ENCODE measurements at regions not wholly inside any gene's neighbourhood (a gene's known extent, or its start where the extent isn't known, plus 50 kb on each side); places are given as distances from the start of the nearest gene placed in this dataset.

DNA sequence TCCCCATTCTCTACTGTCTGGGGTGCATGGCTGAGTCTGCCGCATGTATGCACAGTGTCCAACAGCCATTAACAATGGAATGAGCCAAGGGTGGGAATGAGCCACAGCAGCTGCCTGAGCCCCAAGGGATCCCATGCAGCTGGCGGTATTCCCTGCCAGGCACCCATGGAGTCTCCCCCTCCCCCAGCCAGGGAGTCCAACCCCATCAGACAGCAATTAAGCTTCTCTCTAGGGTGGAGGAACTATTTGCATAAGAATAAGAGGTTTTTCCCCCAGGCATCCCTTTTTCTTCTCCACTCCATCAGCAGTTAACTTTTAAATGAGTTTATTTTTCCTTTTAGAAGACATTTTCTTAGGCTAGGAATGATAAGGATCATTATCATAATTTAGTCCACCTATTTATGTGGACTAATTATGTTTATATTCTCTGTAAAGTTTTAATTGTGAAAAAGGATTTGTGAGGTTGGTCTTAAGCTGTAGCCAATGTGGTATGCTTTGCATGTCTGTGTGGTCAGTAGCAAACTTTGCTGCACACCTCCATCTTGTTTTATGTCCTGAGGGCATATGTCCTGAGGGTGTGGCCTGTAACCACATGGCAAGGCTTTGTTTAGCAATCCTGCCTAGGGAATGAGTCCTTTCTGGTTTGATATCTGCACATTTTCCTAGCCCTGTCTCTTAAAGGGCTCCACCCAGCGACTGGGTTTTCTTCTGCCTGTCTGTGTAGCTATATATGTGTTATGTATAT, 158.9 kb upstream of the OLIG3 start:
- WGBS, 2 experiments (ENCODE audit: extremely low coverage in 1 of 2, insufficient coverage in 1 of 2, insufficient read length in 1 of 2, insufficient replicate concordance in 2 of 2, low coverage in 1 of 2, low lambda C conversion rate in 2 of 2, missing lambda C conversion rate in 1 of 2): 90% methylated on average over 3 of the region's 3 CpGs; no CpG with 5 or more reads in 1 of the 2 experiments

More for the DNA sequence above, 158.9 kb upstream of the OLIG3 start:
- Histone ChIP-seq H3K36me3 (ENCODE audit: control insufficient read depth in 2 of 4, insufficient read depth in 4 of 4, low read length in 3 of 4) (peaks cover 0 to 2% (median 0%) of the 10 kb centered on the region in 4 experiments; a peak in 1 of 8 replicates), H2BK5ac (ENCODE audit: low read depth, low read length) (no peak overlapping the region), H2BK20ac (ENCODE audit: low read length) (no peak overlapping the region), H4K8ac (ENCODE audit: extremely low read depth, insufficient read depth, low read length) (no peak overlapping the region), H2AK5ac (ENCODE audit: low read depth, low read length) (no peak overlapping the region), H3K27me3 (replicated peaks in 1 of 4; ENCODE audit: control insufficient read depth in 3 of 4, extremely low read depth in 1 of 4, insufficient read depth in 3 of 4, low read length in 3 of 4) (no peaks in the 10 kb centered on the region), H3K4me3 (ENCODE audit: extremely low read depth in 1 of 4, insufficient read depth in 2 of 4, low read depth in 3 of 4, low read length in 4 of 4) (no peak overlapping the region), H2AFZ (ENCODE audit: low read length) (no peak overlapping the region), H2BK12ac (ENCODE audit: low read depth, low read length) (no peak overlapping the region), H3K23me2 (ENCODE audit: low read depth, low read length) (no peaks in the 10 kb centered on the region), H3K79me2 (ENCODE audit: control insufficient read depth in 1 of 2, insufficient read depth in 2 of 2, low read length in 2 of 2) (no peaks in the 10 kb centered on the region), H3K18ac (ENCODE audit: extremely low read depth, low read length) (no peak overlapping the region), H3K14ac (ENCODE audit: insufficient read length) (no peak overlapping the region), H3K27ac (ENCODE audit: low read depth, low read length) (no peak overlapping the region), H4K5ac (ENCODE audit: insufficient read length, low read depth, low read length) (no peak overlapping the region), H3K9me3 (ENCODE audit: insufficient read depth in 2 of 2, low read depth in 1 of 2, low read length in 1 of 2) (peaks cover 35 to 36% of the 10 kb centered on the region in 2 experiments), H3K23ac (ENCODE audit: insufficient read length) (no peak overlapping the region), H2BK120ac (replicated peaks; ENCODE audit: low read depth, low read length) (no peak overlapping the region), H3K4me2 (ENCODE audit: insufficient read depth in 1 of 2, low read depth in 2 of 2, low read length in 2 of 2) (no peak overlapping the region), H3K4me1 (replicated peaks in 1 of 4; ENCODE audit: control insufficient read depth in 3 of 4, insufficient read depth in 4 of 4, low read length in 3 of 4) (no peaks in the 10 kb centered on the region), H4K91ac (replicated peaks; ENCODE audit: insufficient read length, low read length) (no peak overlapping the region), H3K4ac (replicated peaks; ENCODE audit: insufficient read length, low read depth, low read length) (no peak overlapping the region), H3K79me1 (ENCODE audit: low read depth, low read length) (no peaks in the 10 kb centered on the region), H4K20me1 (replicated peaks in 1 of 2; ENCODE audit: control insufficient read depth in 1 of 2, insufficient read depth in 2 of 2, low read length in 2 of 2) (no peaks in the 10 kb centered on the region), H3K9ac (replicated peaks in 1 of 4; ENCODE audit: extremely low read depth in 1 of 4, low read depth in 3 of 4, low read length in 3 of 4) (no peak overlapping the region), H3K56ac (replicated peaks; ENCODE audit: insufficient read length, low read depth, low read length) (no peak overlapping the region), H2BK15ac (ENCODE audit: low read length) (no peak overlapping the region)
- ChIA-PET POLR2A (ENCODE audit: partially characterized antibody) (no interaction called here), CTCF (ENCODE audit: partially characterized antibody) (interaction anchor here (0.7 to 1.4 kb wide), 3 partner anchors 9 to 559 kb away, joined by 3 to 4 read pairs (median 3); no protein-coding TSS in a partner anchor)
- FAIRE-seq (no peak), DNase-seq (ENCODE audit: low read depth in 1 of 2, low spot score in 2 of 2) (no peak)
- no peak for TF ChIP-seq RXRA (IDR thresholded peaks at IDR 0.05; ENCODE audit: insufficient read depth, low read depth, low read length)
- no peak for TF ChIP-seq CHD2 (IDR thresholded peaks at IDR 0.05; ENCODE audit: low read length)
- TF ChIP-seq SIN3A (conservative IDR thresholded peaks at IDR 0.05 in 1 of 2, IDR thresholded peaks at IDR 0.05 in 1 of 2; ENCODE audit: low read depth in 1 of 2, low read length in 2 of 2): no peak
- no peak for TF ChIP-seq POU5F1 (IDR thresholded peaks at IDR 0.05; ENCODE audit: low read depth, low read length)
- TF ChIP-seq RBBP5 (IDR thresholded peaks at IDR 0.05; ENCODE audit: borderline replicate concordance, low read depth, low read length): no peak
- no peak for TF ChIP-seq KDM1A (IDR thresholded peaks at IDR 0.05; ENCODE audit: borderline replicate concordance, low read length)
- TF ChIP-seq TEAD4 (IDR thresholded peaks at IDR 0.05; ENCODE audit: low read depth, low read length): no peak
- TF ChIP-seq POLR2A (IDR thresholded peaks at IDR 0.05; ENCODE audit: control extremely low read depth in 1 of 2, low read depth in 2 of 2, low read length in 2 of 2): no peak

All from H1 (cell line).